Lower leg skin (tissue), 4 donors: ENCODE measurements at regions not wholly inside any gene's neighbourhood (a gene's known extent, or its start where the extent isn't known, plus 50 kb on each side); places are given as distances from the start of the nearest gene placed in this dataset.
A peak's percentile ranks its signal among the peaks of the same experiment; 100 is the strongest.

Source experiments
- DNase-seq, 2 donors: peaks; one replicate each; pipeline ENCODE4 v3.0.0-alpha.2; 2019; ENCODE audit warnings: low spot score in 2 of 2
- H3K4me3 ChIP-seq: fragments of 200-600 bp; sonication (generic); 2 replicates; pipeline ENCODE4 v1.5.1; 2017; ENCODE audit warnings: mild to moderate bottlenecking, low read depth; ENCODE audit not compliant: poor library complexity, severe bottlenecking
- POLR2A ChIP-seq, 2 donors: fragments of 450-650 bp; IDR thresholded peaks; one replicate each; pipeline ENCODE4 v1.6.1; 2016 to 2017; ENCODE audit warnings: antibody characterized with exemption in 2 of 2, mild to moderate bottlenecking in 1 of 2, moderate library complexity in 1 of 2
- WGBS, 2 donors: methylation state at CpG; one replicate each; pipeline ENCODE4 v1.1.5; 2018; 5-methylcytosine and 5-hydroxymethylcytosine counted together
- intact Hi-C: fragments of 100-400 bp; cut with DNase I; formaldehyde crosslinking; loops from one replicate; pipeline ENCODE4 v1.15.0; 2023; ENCODE audit warnings: low total_unique reads
- TF ChIP-seq, protein P1 (sequence below), 3 donors: fragments of 450-650 bp; IDR thresholded peaks; one replicate each; pipeline ENCODE4 v1.5.1; 2016; ENCODE audit warnings: antibody characterized with exemption in 3 of 3, mild to moderate bottlenecking in 3 of 3, moderate library complexity in 2 of 3

- H3K4me3 ChIP-seq: no peak overlapping the region
- TF ChIP-seq, protein P1, sequence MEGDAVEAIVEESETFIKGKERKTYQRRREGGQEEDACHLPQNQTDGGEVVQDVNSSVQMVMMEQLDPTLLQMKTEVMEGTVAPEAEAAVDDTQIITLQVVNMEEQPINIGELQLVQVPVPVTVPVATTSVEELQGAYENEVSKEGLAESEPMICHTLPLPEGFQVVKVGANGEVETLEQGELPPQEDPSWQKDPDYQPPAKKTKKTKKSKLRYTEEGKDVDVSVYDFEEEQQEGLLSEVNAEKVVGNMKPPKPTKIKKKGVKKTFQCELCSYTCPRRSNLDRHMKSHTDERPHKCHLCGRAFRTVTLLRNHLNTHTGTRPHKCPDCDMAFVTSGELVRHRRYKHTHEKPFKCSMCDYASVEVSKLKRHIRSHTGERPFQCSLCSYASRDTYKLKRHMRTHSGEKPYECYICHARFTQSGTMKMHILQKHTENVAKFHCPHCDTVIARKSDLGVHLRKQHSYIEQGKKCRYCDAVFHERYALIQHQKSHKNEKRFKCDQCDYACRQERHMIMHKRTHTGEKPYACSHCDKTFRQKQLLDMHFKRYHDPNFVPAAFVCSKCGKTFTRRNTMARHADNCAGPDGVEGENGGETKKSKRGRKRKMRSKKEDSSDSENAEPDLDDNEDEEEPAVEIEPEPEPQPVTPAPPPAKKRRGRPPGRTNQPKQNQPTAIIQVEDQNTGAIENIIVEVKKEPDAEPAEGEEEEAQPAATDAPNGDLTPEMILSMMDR (IDR thresholded peaks at IDR 0.05): no peak
- no peak for TF ChIP-seq POLR2A (IDR thresholded peaks at IDR 0.05)
- intact Hi-C loops: no loop called here
- WGBS, 2 donors: 87 to 89% methylated on average over 7 of the region's 7 CpGs
- no peak for DNase-seq
Observed at GRCh38 chr22:49394116-49394785, 433.4 kb downstream of the BRD1 start.

GRCh38 chr22:49393526-49393925 is 434.1 kb downstream of the BRD1 start:
- intact Hi-C loops: no loop called here
- H3K4me3 ChIP-seq: no peak overlapping the region
- DNase-seq: no peak
- TF ChIP-seq, protein P1 (IDR thresholded peaks at IDR 0.05): no peak
- TF ChIP-seq POLR2A (IDR thresholded peaks at IDR 0.05): no peak
- WGBS, 2 donors: 90 to 92% methylated on average over 7 of the region's 7 CpGs

DNA sequence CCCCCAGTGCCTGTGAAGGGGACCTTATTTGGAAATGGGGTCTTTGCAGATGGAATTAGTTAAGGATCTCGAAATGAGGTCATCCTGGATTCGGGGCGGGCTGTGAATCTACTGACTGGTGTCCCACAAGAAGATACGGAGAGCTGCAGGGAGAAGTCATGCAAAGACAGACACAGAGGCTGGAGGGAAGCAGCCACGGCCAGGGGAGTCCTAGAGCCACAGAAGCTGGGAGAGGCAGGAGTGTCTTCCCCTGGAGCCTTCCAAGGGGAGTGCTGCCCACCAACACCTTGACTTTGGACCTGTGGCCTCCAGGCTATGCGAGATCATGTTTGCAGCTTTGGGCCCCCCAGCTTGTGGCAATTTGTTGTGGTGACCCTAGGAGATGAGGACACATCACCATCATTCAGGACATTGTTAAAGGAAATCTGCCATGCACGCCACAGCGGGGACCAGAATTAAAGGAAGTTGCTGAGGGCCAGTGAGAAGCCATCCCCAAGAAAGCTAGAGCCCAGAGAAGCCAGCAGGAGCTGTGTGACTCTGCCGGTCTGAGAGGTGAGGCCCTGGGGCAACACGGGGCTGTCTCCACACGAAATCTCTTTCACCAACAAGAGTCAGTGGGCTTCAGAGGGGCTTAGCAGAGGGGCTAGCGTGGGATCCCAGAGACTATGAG is 434.7 kb downstream of the BRD1 start:
- WGBS, 2 donors: 66 to 73% methylated on average over 12 of the region's 12 CpGs
- peak in 1 of 2 donors; percentile 72 for DNase-seq
- TF ChIP-seq, protein P1 (IDR thresholded peaks at IDR 0.05): no peak
- no peak for TF ChIP-seq POLR2A (IDR thresholded peaks at IDR 0.05)
- H3K4me3 ChIP-seq: no peak overlapping the region
- intact Hi-C loops: no loop called here

DNA sequence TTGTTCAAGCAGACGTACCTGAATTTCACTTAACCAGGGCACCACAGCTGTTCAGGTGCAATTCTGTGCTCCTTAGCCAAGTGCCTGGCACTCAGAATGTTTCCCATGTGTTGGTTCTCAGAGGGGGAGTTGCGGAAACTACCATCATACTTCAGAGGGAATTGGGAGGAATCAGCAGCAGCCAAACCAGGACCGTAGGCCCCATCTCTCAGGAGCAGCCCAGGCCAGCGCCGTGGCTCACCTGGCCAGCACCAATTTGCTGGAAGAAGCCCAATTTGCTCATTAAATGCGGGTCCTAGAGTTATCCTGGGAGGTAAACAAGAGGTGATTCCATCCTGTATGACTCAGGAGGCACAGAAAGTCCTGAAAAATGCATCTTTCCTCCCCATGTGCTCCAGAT is 435.4 kb downstream of the BRD1 start:
- WGBS, 2 donors: 72 to 82% methylated on average over 6 of the region's 6 CpGs
- DNase-seq: no peak
- intact Hi-C loops: no loop called here
- TF ChIP-seq POLR2A (IDR thresholded peaks at IDR 0.05): no peak
- TF ChIP-seq, protein P1 (IDR thresholded peaks at IDR 0.05): no peak
- no peak overlapping the region for H3K4me3 ChIP-seq

- 74 to 86% methylated on average over 15 to 18 of the region's 18 CpGs for WGBS, 2 donors
- no peak for TF ChIP-seq POLR2A (IDR thresholded peaks at IDR 0.05)
- TF ChIP-seq, protein P1 (IDR thresholded peaks at IDR 0.05): no peak
- peak in 1 of 2 donors; percentile 74 for DNase-seq
- intact Hi-C loops: no loop called here
- no peak overlapping the region for H3K4me3 ChIP-seq
Observed at GRCh38 chr22:49391436-49391835, 436.2 kb downstream of the BRD1 start.
